ENCODE measurements at regions not wholly inside any gene's neighbourhood (a gene's known extent, or its start where the extent isn't known, plus 50 kb on each side); places are given as distances from the start of the nearest gene placed in this dataset.
"Not testable (repeated sequence)": the region's sequence is repeated elsewhere in the genome, so short reads cannot be mapped to it uniquely, and the experiment has no call there.

- intact Hi-C loops (cut with micrococcal nuclease), result no loop called here
- no peak for ATAC-seq
These were observed 52.1 kb upstream of the TAMM41 start for GRCh38 chr3:11898611-11899325.

GRCh38 chr3:11899389-11899788 is 52.7 kb upstream of the TAMM41 start:
- intact Hi-C loops (cut with micrococcal nuclease); ATAC-seq; DNase-seq: not testable (repeated sequence)

More at GRCh38 chr3:11898611-11899325, 52.1 kb upstream of the TAMM41 start:
- DNase-seq, result no peak

- intact Hi-C loops (cut with micrococcal nuclease), result no loop called here
- ATAC-seq, result no peak
- no peak for DNase-seq
These were observed 53.1 kb upstream of the TAMM41 start for GRCh38 chr3:11899826-11900225.

- no peak for DNase-seq
- intact Hi-C loops (cut with micrococcal nuclease), result no loop called here
- no peak for ATAC-seq
These were observed 54.1 kb upstream of the TAMM41 start for GRCh38 chr3:11900824-11901223.

GRCh38 chr3:11901286-11901875 is 54.7 kb upstream of the TAMM41 start:
- ATAC-seq (no peak), DNase-seq (no peak)
- intact Hi-C loops (cut with micrococcal nuclease), result no loop called here

GRCh38 chr3:11903047-11903446 is 56.4 kb upstream of the TAMM41 start:
- ATAC-seq (no peak), DNase-seq (no peak)
- intact Hi-C loops (cut with micrococcal nuclease), result no loop called here

GRCh38 chr3:11903447-11903846 is 56.8 kb upstream of the TAMM41 start:
- intact Hi-C loops (cut with micrococcal nuclease), result no loop called here
- DNase-seq (no peak), ATAC-seq (no peak)

GRCh38 chr3:11904157-11904556 is 57.5 kb upstream of the TAMM41 start:
- intact Hi-C loops (cut with micrococcal nuclease), result no loop called here
- DNase-seq (no peak), ATAC-seq (no peak)

GRCh38 chr3:11906407-11906806 is 59.7 kb upstream of the TAMM41 start:
- DNase-seq, result no peak
- intact Hi-C loops (cut with micrococcal nuclease), result no loop called here
- ATAC-seq, result no peak

- no peak for ATAC-seq
- intact Hi-C loops (cut with micrococcal nuclease), result no loop called here
These were observed 61.3 kb upstream of the TAMM41 start for GRCh38 chr3:11907667-11908660.

GRCh38 chr3:11908981-11909698 is 62.5 kb upstream of the TAMM41 start:
- ATAC-seq (no peak), DNase-seq (no peak)
- intact Hi-C loops (cut with micrococcal nuclease), result no loop called here

More at GRCh38 chr3:11907667-11908660, 61.3 kb upstream of the TAMM41 start:
- DNase-seq, result no peak

GRCh38 chr3:11909726-11910125 is 63.0 kb upstream of the TAMM41 start:
- ATAC-seq, result no peak
- intact Hi-C loops (cut with micrococcal nuclease), result no loop called here
- no peak for DNase-seq

GRCh38 chr3:11910216-11910930 is 63.7 kb upstream of the TAMM41 start:
- DNase-seq; ATAC-seq; intact Hi-C loops (cut with micrococcal nuclease): not testable (repeated sequence)

- DNase-seq (no peak), ATAC-seq (no peak)
- intact Hi-C loops (cut with micrococcal nuclease), result no loop called here
These were observed 64.4 kb upstream of the TAMM41 start for GRCh38 chr3:11910971-11911531.

- DNase-seq; ATAC-seq; intact Hi-C loops (cut with micrococcal nuclease): not testable (repeated sequence)
These were observed 65.2 kb upstream of the TAMM41 start for GRCh38 chr3:11911887-11912286.

GRCh38 chr3:11913316-11913715 is 66.6 kb upstream of the TAMM41 start:
- intact Hi-C loops (cut with micrococcal nuclease), result no loop called here
- ATAC-seq, result no peak
- DNase-seq, result no peak

- ATAC-seq (no peak), DNase-seq (no peak)
- intact Hi-C loops (cut with micrococcal nuclease), result no loop called here
These were observed 67.4 kb upstream of the TAMM41 start for GRCh38 chr3:11914041-11914440.

- intact Hi-C loops (cut with micrococcal nuclease), result no loop called here
- ATAC-seq (no peak), DNase-seq (no peak)
These were observed 68.0 kb upstream of the TAMM41 start for GRCh38 chr3:11914651-11915050.

Measured in left ventricle myocardium superior (tissue), 1 donor.